H1 (cell line): ENCODE measurements at regions not wholly inside any gene's neighbourhood (a gene's known extent, or its start where the extent isn't known, plus 50 kb on each side); places are given as distances from the start of the nearest gene placed in this dataset.

Source experiments
- CTCF ChIA-PET: fragments of 300-600 bp; sonication (Branson Sonifier 250); formaldehyde crosslinking; loops from one replicate; lab custom pipeline; 2021; ENCODE audit not compliant: partially characterized antibody; lab: Charles Lee
- POLR2A ChIA-PET: fragments of 300-600 bp; sonication (Branson Sonifier 250); formaldehyde crosslinking; loops from one replicate; lab custom pipeline; 2021; ENCODE audit warnings: inconsistent platforms; ENCODE audit not compliant: partially characterized antibody; lab: Charles Lee
- DNase-seq, 2 experiments: peaks; one replicate each; pipeline versions ENCODE4 v3.0.0 to v3.0.0-alpha.2; 2010 to 2022; ENCODE audit warnings: low spot score in 2 of 2, low read depth in 1 of 2, mixed read lengths in 1 of 2
- FAIRE-seq: peaks from 2 replicates; lab custom pipeline; 2011; peaks lifted over from hg19 to GRCh38; lab: Jason Lieb, UNC
- H2AFZ ChIP-seq: 2 replicates; pipeline ENCODE4 v1.8.1; 2012; ENCODE audit warnings: low read length, inconsistent platforms
- H2AK5ac ChIP-seq: 2 replicates; pipeline ENCODE4 v1.6.1; 2013; ENCODE audit warnings: low read depth, low read length
- H2BK120ac ChIP-seq: replicated peaks from 2 replicates; pipeline ENCODE3; 2013; ENCODE audit warnings: low read depth, low read length, inconsistent platforms
- H2BK12ac ChIP-seq: 2 replicates; pipeline ENCODE4 v1.6.1; 2013; ENCODE audit warnings: low read depth, low read length
- H2BK15ac ChIP-seq: 2 replicates; pipeline ENCODE4 v1.6.1; 2013; ENCODE audit warnings: low read length
- H2BK20ac ChIP-seq: 2 replicates; pipeline ENCODE4 v1.6.1; 2013; ENCODE audit warnings: low read length
- H2BK5ac ChIP-seq: 2 replicates; pipeline ENCODE4 v1.6.1; 2013; ENCODE audit warnings: low read depth, low read length
- H3K14ac ChIP-seq: 2 replicates; pipeline ENCODE4 v1.6.1; 2013; ENCODE audit warnings: inconsistent platforms; ENCODE audit not compliant: insufficient read length
- H3K18ac ChIP-seq: 2 replicates; pipeline ENCODE4 v1.6.1; 2013; ENCODE audit warnings: low read length; ENCODE audit errors: extremely low read depth
- H3K23ac ChIP-seq: 2 replicates; pipeline ENCODE4 v1.6.1; 2013; ENCODE audit warnings: inconsistent platforms; ENCODE audit not compliant: insufficient read length
- H3K23me2 ChIP-seq: 2 replicates; pipeline ENCODE4 v1.6.1; 2013; ENCODE audit warnings: low read depth, low read length
- H3K27ac ChIP-seq: 2 replicates; pipeline ENCODE4 v1.6.1; 2011; ENCODE audit warnings: low read depth, low read length, inconsistent platforms
- H3K27me3 ChIP-seq, 4 experiments: replicated peaks in 1 of 4; 1 replicate in 1 of 4; 2 replicates in 3 of 4; pipeline versions ENCODE4 v1.6.1 to v1.8.1; 2011 to 2013; ENCODE audit warnings: low read length in 3 of 4, mild to moderate bottlenecking in 3 of 4, inconsistent platforms in 2 of 4, mixed read lengths in 2 of 4, moderate library complexity in 1 of 4; ENCODE audit not compliant: control insufficient read depth in 3 of 4, insufficient read depth in 3 of 4; ENCODE audit errors: extremely low read depth in 1 of 4
- H3K36me3 ChIP-seq, 4 experiments: 2 replicates each; pipeline versions ENCODE4 v1.6.1 to v1.8.1; 2011 to 2013; ENCODE audit warnings: mild to moderate bottlenecking in 4 of 4, low read length in 3 of 4, moderate library complexity in 2 of 4, control low read depth in 1 of 4, inconsistent platforms in 1 of 4; ENCODE audit not compliant: insufficient read depth in 4 of 4, control insufficient read depth in 2 of 4
- H3K4ac ChIP-seq: replicated peaks from 2 replicates; pipeline ENCODE3; 2013; ENCODE audit warnings: low read length, low read depth, mixed read lengths, inconsistent platforms; ENCODE audit not compliant: insufficient read length
- H3K4me1 ChIP-seq, 4 experiments: replicated peaks in 1 of 4; 1 replicate in 1 of 4; 2 replicates in 3 of 4; pipeline versions ENCODE4 v1.6.1 to v1.8.1; 2011 to 2013; ENCODE audit warnings: low read length in 3 of 4, inconsistent platforms in 2 of 4, mixed read lengths in 1 of 4; ENCODE audit not compliant: insufficient read depth in 4 of 4, control insufficient read depth in 3 of 4
- H3K4me2 ChIP-seq, 2 experiments: 2 replicates each; pipeline versions ENCODE4 v1.6.1 to v1.8.1; 2011 to 2013; ENCODE audit warnings: low read depth in 2 of 2, low read length in 2 of 2, control low read depth in 1 of 2, inconsistent platforms in 1 of 2, mild to moderate bottlenecking in 1 of 2; ENCODE audit not compliant: insufficient read depth in 1 of 2
- H3K4me3 ChIP-seq, 4 experiments: fragments of 200-600, 300-600 bp in 1 of 4; sonication (generic), shearing (Covaris generic), sonication (Bioruptor Twin) in 1 of 4; 2 replicates each; pipeline versions ENCODE4 v1.5.1 to v1.8.1; 2011 to 2016; ENCODE audit warnings: low read length in 4 of 4, low read depth in 3 of 4, control low read depth in 2 of 4, inconsistent platforms in 2 of 4, mild to moderate bottlenecking in 2 of 4, mixed read lengths in 1 of 4, moderate library complexity in 1 of 4; ENCODE audit not compliant: insufficient read depth in 2 of 4; ENCODE audit errors: extremely low read depth in 1 of 4
- H3K56ac ChIP-seq: replicated peaks from 2 replicates; pipeline ENCODE3; 2013; ENCODE audit warnings: low read depth, mild to moderate bottlenecking, mixed read lengths, low read length, inconsistent platforms; ENCODE audit not compliant: insufficient read length
- H3K79me1 ChIP-seq: 2 replicates; pipeline ENCODE4 v1.6.1; 2013; ENCODE audit warnings: low read depth, low read length, control low read depth
- H3K79me2 ChIP-seq, 2 experiments: 2 replicates each; pipeline versions ENCODE4 v1.6.1 to v1.8.1; 2012 to 2013; ENCODE audit warnings: low read length in 2 of 2, mild to moderate bottlenecking in 2 of 2, inconsistent platforms in 1 of 2; ENCODE audit not compliant: insufficient read depth in 2 of 2, control insufficient read depth in 1 of 2
- H3K9ac ChIP-seq, 4 experiments: replicated peaks in 1 of 4; 1 replicate in 1 of 4; 2 replicates in 3 of 4; pipeline versions ENCODE4 v1.6.1 to v1.8.1; 2011 to 2013; ENCODE audit warnings: low read depth in 3 of 4, low read length in 3 of 4, control low read depth in 2 of 4, mild to moderate bottlenecking in 2 of 4, moderate library complexity in 2 of 4, inconsistent platforms in 1 of 4; ENCODE audit errors: extremely low read depth in 1 of 4
- H3K9me3 ChIP-seq, 2 experiments: 2 replicates each; pipeline versions ENCODE4 v1.6.1 to v1.8.1; 2012 to 2013; ENCODE audit warnings: mild to moderate bottlenecking in 2 of 2, moderate library complexity in 2 of 2, control low read depth in 1 of 2, inconsistent platforms in 1 of 2, low read depth in 1 of 2, low read length in 1 of 2, mixed read lengths in 1 of 2; ENCODE audit not compliant: insufficient read depth in 2 of 2
- H4K20me1 ChIP-seq, 2 experiments: replicated peaks in 1 of 2; 2 replicates each; pipeline versions ENCODE3 to v1.8.1; 2011 to 2013; ENCODE audit warnings: inconsistent platforms in 2 of 2, low read length in 2 of 2, mild to moderate bottlenecking in 1 of 2; ENCODE audit not compliant: insufficient read depth in 2 of 2, control insufficient read depth in 1 of 2
- H4K5ac ChIP-seq: 2 replicates; pipeline ENCODE4 v1.6.1; 2013; ENCODE audit warnings: low read length, low read depth, mixed read lengths, inconsistent platforms; ENCODE audit not compliant: insufficient read length
- H4K8ac ChIP-seq: 2 replicates; pipeline ENCODE4 v1.8.0; 2013; ENCODE audit warnings: mild to moderate bottlenecking, moderate library complexity, low read length, inconsistent platforms; ENCODE audit not compliant: insufficient read depth; ENCODE audit errors: extremely low read depth
- H4K91ac ChIP-seq: replicated peaks from 2 replicates; pipeline ENCODE3; 2013; ENCODE audit warnings: low read length, mixed read lengths, inconsistent platforms; ENCODE audit not compliant: insufficient read length
- CHD7 ChIP-seq: fragments of 300-600 bp; sonication (generic); IDR thresholded peaks from 2 replicates; pipeline ENCODE4 v1.7.1; 2012; ENCODE audit warnings: low read length, moderate library complexity, mild to moderate bottlenecking, inconsistent platforms; ENCODE audit not compliant: insufficient replicate concordance
- WGBS, 2 experiments: shearing (Covaris generic) in 1 of 2; methylation state at CpG; one replicate each; pipeline versions ENCODE4 v1.1.6 to v1.1.7; 2013 to 2015; ENCODE audit warnings: low lambda C conversion rate in 2 of 2, mixed read lengths in 2 of 2, inconsistent platforms in 1 of 2, low coverage in 1 of 2, missing lambda C conversion rate in 1 of 2; ENCODE audit not compliant: insufficient replicate concordance in 2 of 2, insufficient coverage in 1 of 2, insufficient read length in 1 of 2; ENCODE audit errors: extremely low coverage in 1 of 2, missing lambda C conversion rate in 1 of 2; 5-methylcytosine and 5-hydroxymethylcytosine counted together

- no peaks in the 10 kb centered on the region for H4K20me1 ChIP-seq
- H3K4me1 ChIP-seq = no peaks in the 10 kb centered on the region
- no peaks in the 10 kb centered on the region for H3K79me1 ChIP-seq
- no peak overlapping the region for H2BK5ac ChIP-seq
- H3K27me3 ChIP-seq = no peaks in the 10 kb centered on the region
- FAIRE-seq (no peak), DNase-seq (no peak)
- POLR2A ChIA-PET = no interaction called here
- H3K23ac ChIP-seq = no peak overlapping the region
- H3K4me2 ChIP-seq = no peak overlapping the region
- no peak overlapping the region for H4K5ac ChIP-seq
- no peak overlapping the region for H4K8ac ChIP-seq
- no peak overlapping the region for H3K27ac ChIP-seq
- H4K91ac ChIP-seq = no peak overlapping the region
- no peaks in the 10 kb centered on the region for H3K23me2 ChIP-seq
- H3K9ac ChIP-seq = no peak overlapping the region
- H3K79me2 ChIP-seq = no peaks in the 10 kb centered on the region
- no peak overlapping the region for H2AFZ ChIP-seq
- H3K4me3 ChIP-seq = no peak overlapping the region
- H2BK120ac ChIP-seq = no peak overlapping the region
- H2AK5ac ChIP-seq = no peak overlapping the region
- H3K14ac ChIP-seq = no peak overlapping the region
- no peaks in the 10 kb centered on the region for H3K36me3 ChIP-seq
- H2BK15ac ChIP-seq = no peak overlapping the region
- CTCF ChIA-PET = no interaction called here
- H3K56ac ChIP-seq = no peak overlapping the region
- H3K18ac ChIP-seq = no peak overlapping the region
- no peaks in the 10 kb centered on the region for H3K9me3 ChIP-seq
- WGBS, 2 experiments = 91% methylated on average over 3 of the region's 3 CpGs; no CpG with 5 or more reads in 1 of the 2 experiments
- H2BK20ac ChIP-seq = no peak overlapping the region
- no peak overlapping the region for H3K4ac ChIP-seq
- no peak overlapping the region for H2BK12ac ChIP-seq
- no peak for TF ChIP-seq CHD7
These were observed 2015.7 kb upstream of the LRRTM1 start for GRCh38 chr2:82320296-82320695.
